T-cell (primary cell): ENCODE measurements at regions not wholly inside any gene's neighbourhood (a gene's known extent, or its start where the extent isn't known, plus 50 kb on each side); places are given as distances from the start of the nearest gene placed in this dataset.

Experiments
- ATAC-seq, 4 experiments: fragments of 200-7000 bp in 3 of 4; fragments of 150-1000 bp in 1 of 4; cut with Tn5 transposase; replicated peaks in 1 of 4; 1 replicate in 3 of 4; 2 replicates in 1 of 4; pipeline ENCODE4 v1.10.0; 2021; ENCODE audit warnings: moderate library complexity in 3 of 4, mild to moderate bottlenecking in 2 of 4, moderate number of reproducible peaks in 1 of 4
- CTCF ChIA-PET, 2 donors: fragments of 300-600 bp; sonication (Branson Sonifier 250); formaldehyde crosslinking; loops; one replicate each; lab custom pipeline; 2022; ENCODE audit warnings: antibody characterized with exemption in 2 of 2; lab: Charles Lee
- POLR2A ChIA-PET, 2 donors: fragments of 300-600 bp; sonication (Branson Sonifier 250); formaldehyde crosslinking; loops; one replicate each; lab custom pipeline; 2022; ENCODE audit warnings: antibody characterized with exemption in 2 of 2; lab: Charles Lee
- DNase-seq, 35 experiments: peaks; one replicate each; pipeline versions ENCODE4 v3.0.0 to v3.0.0-alpha.2; 2013 to 2023
- H3K27ac ChIP-seq: one replicate; pipeline ENCODE4 v1.5.1; 2013; ENCODE audit warnings: low read length
- H3K27me3 ChIP-seq, 2 experiments: replicated peaks in 1 of 2; 1 replicate in 1 of 2; 2 replicates in 1 of 2; pipeline versions ENCODE4 v1.6.1 to v1.7.0; 2013; ENCODE audit warnings: low read length in 1 of 2, mixed read lengths in 1 of 2; ENCODE audit not compliant: control insufficient read depth in 2 of 2, insufficient read depth in 2 of 2; ENCODE audit errors: extremely low read depth in 1 of 2
- H3K36me3 ChIP-seq, 2 donors: 1 replicate in 1 of 2; 2 replicates in 1 of 2; pipeline versions ENCODE4 v1.6.1 to v1.7.0; 2013; ENCODE audit warnings: low read length in 1 of 2; ENCODE audit not compliant: control insufficient read depth in 2 of 2, insufficient read depth in 1 of 2; ENCODE audit errors: extremely low read depth in 1 of 2
- H3K4me1 ChIP-seq, 2 experiments: 1 replicate in 1 of 2; 2 replicates in 1 of 2; pipeline versions ENCODE4 v1.6.1 to v1.7.0; 2013; ENCODE audit warnings: low read length in 2 of 2, mixed read lengths in 1 of 2; ENCODE audit not compliant: insufficient read depth in 2 of 2, control insufficient read depth in 1 of 2; ENCODE audit errors: extremely low read depth in 1 of 2
- H3K4me3 ChIP-seq, 2 donors: 1 replicate in 1 of 2; 2 replicates in 1 of 2; pipeline versions ENCODE4 v1.5.1 to v1.7.0; 2013; ENCODE audit warnings: mild to moderate bottlenecking in 2 of 2, low read length in 1 of 2, moderate library complexity in 1 of 2; ENCODE audit not compliant: control insufficient read depth in 1 of 2; ENCODE audit errors: extremely low read depth in 1 of 2
- H3K9me3 ChIP-seq: 2 replicates; pipeline ENCODE4 v1.7.0; 2013
- H3K27ac Mint-ChIP-seq, 2 donors: one replicate each; pipeline ENCODE4 v1.8.0; 2020 to 2021; ENCODE audit warnings: mild to moderate bottlenecking in 2 of 2, mixed read lengths in 2 of 2
- H3K27me3 Mint-ChIP-seq, 2 donors: one replicate each; pipeline ENCODE4 v1.8.0; 2021 to 2022; ENCODE audit warnings: mixed read lengths in 2 of 2
- H3K36me3 Mint-ChIP-seq: one replicate; pipeline ENCODE4 v1.8.0; 2021; ENCODE audit warnings: mixed read lengths
- H3K4me1 Mint-ChIP-seq, 3 donors: one replicate each; pipeline ENCODE4 v1.8.0; 2020 to 2022; ENCODE audit warnings: mixed read lengths in 3 of 3, mild to moderate bottlenecking in 1 of 3
- H3K4me3 Mint-ChIP-seq, 3 donors: one replicate each; pipeline ENCODE4 v1.8.0; 2020 to 2022; ENCODE audit warnings: mild to moderate bottlenecking in 3 of 3, mixed read lengths in 3 of 3, moderate library complexity in 3 of 3
- H3K9me3 Mint-ChIP-seq, 3 donors: one replicate each; pipeline ENCODE4 v1.8.0; 2020 to 2022; ENCODE audit warnings: mixed read lengths in 3 of 3
- WGBS: methylation state at CpG from one replicate; pipeline ENCODE4 v1.1.5; 2013; ENCODE audit warnings: missing lambda C conversion rate; ENCODE audit not compliant: insufficient coverage; 5-methylcytosine and 5-hydroxymethylcytosine counted together

DNA sequence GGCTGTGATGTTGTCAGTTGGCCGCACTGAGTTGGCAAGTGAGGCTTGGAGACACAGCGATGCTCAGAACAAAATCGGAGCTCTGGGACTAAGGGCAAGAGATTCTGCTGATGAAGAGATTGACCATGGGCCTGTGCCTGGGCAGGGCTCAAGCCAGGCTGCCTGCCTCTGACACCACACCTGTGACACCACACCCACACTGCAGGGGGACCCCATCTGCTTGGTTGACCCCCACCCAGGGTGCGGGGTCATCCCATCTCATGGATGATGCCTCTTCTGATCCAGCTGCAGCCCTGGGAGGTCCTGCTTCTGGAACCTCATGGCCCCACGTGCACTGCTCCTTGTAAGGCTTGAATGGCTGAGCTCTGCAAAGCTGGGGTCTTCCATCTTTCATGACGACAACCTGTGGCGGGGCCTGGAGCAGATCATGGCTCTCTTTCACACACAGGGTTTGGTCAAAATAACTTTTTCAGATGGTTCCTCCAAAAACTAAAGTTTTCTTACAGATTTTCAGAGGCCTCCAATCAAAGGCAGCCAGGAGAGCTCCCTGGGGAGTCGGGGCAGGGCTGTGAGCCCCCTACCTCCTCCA, 185.2 kb downstream of the GADD45G start:
- H3K9me3 Mint-ChIP-seq: no peaks in the 10 kb centered on the region
- no peak overlapping the region for H3K4me3 ChIP-seq
- ATAC-seq (no peak), DNase-seq (no peak)
- no peaks in the 10 kb centered on the region for H3K9me3 ChIP-seq
- H3K27ac ChIP-seq: no peak overlapping the region
- ChIA-PET CTCF (no interaction called here), POLR2A (interaction anchor here in 1 of 2 donors (0.6 kb wide), 1 partner anchor 14 kb away, joined by 5 read pairs; no protein-coding TSS in a partner anchor)
- no peak overlapping the region for H3K4me3 Mint-ChIP-seq
- no peaks in the 10 kb centered on the region for H3K27me3 ChIP-seq
- H3K27me3 Mint-ChIP-seq: no peaks in the 10 kb centered on the region
- no peaks in the 10 kb centered on the region for H3K4me1 ChIP-seq
- no peaks in the 10 kb centered on the region for H3K36me3 Mint-ChIP-seq
- no peak overlapping the region for H3K27ac Mint-ChIP-seq
- H3K36me3 ChIP-seq: no peaks in the 10 kb centered on the region
- peaks cover 0 to 11% (median 0%) of the 10 kb centered on the region in 3 donors for H3K4me1 Mint-ChIP-seq
- 91% methylated on average over 5 of the region's 8 CpGs for WGBS

- Mint-ChIP-seq H3K36me3 (no peaks in the 10 kb centered on the region), H3K4me3 (no peak overlapping the region), H3K27me3 (no peaks in the 10 kb centered on the region), H3K9me3 (no peaks in the 10 kb centered on the region), H3K4me1 (peaks cover 0 to 11% (median 0%) of the 10 kb centered on the region in 3 donors), H3K27ac (no peak overlapping the region)
- no peaks in the 10 kb centered on the region for H3K4me1 ChIP-seq
- no peaks in the 10 kb centered on the region for H3K27me3 ChIP-seq
- WGBS: 78% methylated on average over 1 of the region's 2 CpGs
- ChIA-PET CTCF (no interaction called here), POLR2A (no interaction called here)
- H3K9me3 ChIP-seq: no peaks in the 10 kb centered on the region
- H3K27ac ChIP-seq: no peak overlapping the region
- no peaks in the 10 kb centered on the region for H3K36me3 ChIP-seq
- no peak for ATAC-seq
- no peak for DNase-seq
- H3K4me3 ChIP-seq: no peak overlapping the region
These were observed 185.8 kb downstream of the GADD45G start for GRCh38 chr9:89790542-89791109.

- Mint-ChIP-seq H3K27me3 (no peaks in the 10 kb centered on the region), H3K4me1 (peaks cover 0 to 6% (median 0%) of the 10 kb centered on the region in 3 donors), H3K36me3 (no peaks in the 10 kb centered on the region), H3K9me3 (no peaks in the 10 kb centered on the region), H3K27ac (no peak overlapping the region), H3K4me3 (no peak overlapping the region)
- WGBS: 75% methylated on average over 8 of the region's 8 CpGs
- Histone ChIP-seq H3K27me3 (no peaks in the 10 kb centered on the region), H3K9me3 (no peaks in the 10 kb centered on the region), H3K36me3 (no peaks in the 10 kb centered on the region), H3K4me3 (no peak overlapping the region), H3K4me1 (no peaks in the 10 kb centered on the region), H3K27ac (no peak overlapping the region)
- POLR2A ChIA-PET: no interaction called here
- DNase-seq (no peak), ATAC-seq (no peak)
- CTCF ChIA-PET: no interaction called here
These were observed 186.9 kb downstream of the GADD45G start for GRCh38 chr9:89791754-89792153.

- Histone ChIP-seq H3K4me3 (no peak overlapping the region), H3K27me3 (no peaks in the 10 kb centered on the region), H3K36me3 (no peaks in the 10 kb centered on the region), H3K27ac (no peak overlapping the region), H3K9me3 (no peaks in the 10 kb centered on the region), H3K4me1 (no peaks in the 10 kb centered on the region)
- ATAC-seq (no peak), DNase-seq (no peak)
- 83% methylated on average over 11 of the region's 12 CpGs for WGBS
- Mint-ChIP-seq H3K4me3 (no peak overlapping the region), H3K36me3 (no peaks in the 10 kb centered on the region), H3K9me3 (no peaks in the 10 kb centered on the region), H3K27ac (no peak overlapping the region), H3K4me1 (peaks cover 0 to 10% (median 0%) of the 10 kb centered on the region in 3 donors), H3K27me3 (no peaks in the 10 kb centered on the region)
- CTCF ChIA-PET: no interaction called here
- POLR2A ChIA-PET: no interaction called here
These were observed 187.6 kb downstream of the GADD45G start for GRCh38 chr9:89792189-89793123.

- H3K4me3 ChIP-seq: no peak overlapping the region
- Mint-ChIP-seq H3K4me1 (peaks cover 0 to 10% (median 0%) of the 10 kb centered on the region in 3 donors), H3K27me3 (no peaks in the 10 kb centered on the region), H3K27ac (no peak overlapping the region), H3K9me3 (no peaks in the 10 kb centered on the region), H3K36me3 (no peaks in the 10 kb centered on the region), H3K4me3 (no peak overlapping the region)
- WGBS: 86% methylated on average over 1 of the region's 5 CpGs
- POLR2A ChIA-PET: no interaction called here
- H3K9me3 ChIP-seq: no peaks in the 10 kb centered on the region
- CTCF ChIA-PET: no interaction called here
- H3K27ac ChIP-seq: no peak overlapping the region
- no peaks in the 10 kb centered on the region for H3K27me3 ChIP-seq
- no peaks in the 10 kb centered on the region for H3K4me1 ChIP-seq
- no peak for DNase-seq
- ATAC-seq: no peak
- H3K36me3 ChIP-seq: no peaks in the 10 kb centered on the region
These were observed 188.3 kb downstream of the GADD45G start for GRCh38 chr9:89793124-89793495.

- no peaks in the 10 kb centered on the region for H3K4me1 ChIP-seq
- Mint-ChIP-seq H3K27me3 (no peaks in the 10 kb centered on the region), H3K36me3 (no peaks in the 10 kb centered on the region), H3K4me1 (peaks cover 0 to 10% (median 0%) of the 10 kb centered on the region in 3 donors), H3K4me3 (no peak overlapping the region), H3K9me3 (no peaks in the 10 kb centered on the region), H3K27ac (no peak overlapping the region)
- no peak overlapping the region for H3K27ac ChIP-seq
- no peak for ATAC-seq
- WGBS: 74% methylated on average over 3 of the region's 7 CpGs
- H3K9me3 ChIP-seq: no peaks in the 10 kb centered on the region
- POLR2A ChIA-PET: no interaction called here
- no peaks in the 10 kb centered on the region for H3K27me3 ChIP-seq
- CTCF ChIA-PET: interaction anchor here in 1 of 2 donors (0.7 kb wide), 1 partner anchor 1212 kb away, joined by 3 read pairs; no protein-coding TSS in a partner anchor
- no peak for DNase-seq
- H3K4me3 ChIP-seq: no peak overlapping the region
- no peaks in the 10 kb centered on the region for H3K36me3 ChIP-seq
These were observed 188.7 kb downstream of the GADD45G start for GRCh38 chr9:89793551-89793950.
